K562 (cell line): ENCODE measurements at regions not wholly inside any gene's neighbourhood (a gene's known extent, or its start where the extent isn't known, plus 50 kb on each side); places are given as distances from the start of the nearest gene placed in this dataset.

ENCODE experiments used
- ATAC-seq: fragments of 200-7000 bp; cut with Tn5 transposase; 3 replicates; pipeline ENCODE4 v1.9.1; 2020; ENCODE audit warnings: moderate library complexity
- BruUV-seq: library from RNA; stranded (reverse); fragments of 400-500 nt; replicated peaks from 2 replicates; lab custom pipeline; 2021; lab: Mats Ljungman, UMichigan
- CTCF ChIA-PET: fragments of 300-600 bp; formaldehyde crosslinking; extraction: SDS; loops from one replicate; lab custom pipeline; 2021; ENCODE audit warnings: low intra/inter-chr PET ratio; lab: Yijun Ruan, JAX
- POLR2A ChIA-PET: fragments of 300-600, 350-650 bp; sonication (Branson Sonifier 250); formaldehyde crosslinking; extraction: SDS; loops from one replicate; lab custom pipeline; 2021; ENCODE audit warnings: antibody characterized with exemption, inconsistent platforms; lab: Yijun Ruan, JAX
- DNase-seq, 4 experiments: peaks; one replicate each; pipeline versions ENCODE4 v3.0.0 to v3.0.0-alpha.2; 2011 to 2018; ENCODE audit warnings: low spot score in 3 of 4, mixed read lengths in 3 of 4; ENCODE audit errors: extremely low read depth in 1 of 4
- FAIRE-seq: peaks from 2 replicates; lab custom pipeline; 2011; peaks lifted over from hg19 to GRCh38; lab: Jason Lieb, UNC
- H2AFZ ChIP-seq: 2 replicates; pipeline ENCODE4 v1.6.0; 2011; ENCODE audit warnings: low read depth, low read length, control low read depth, inconsistent platforms
- H3K27ac ChIP-seq: fragments of 200-600 bp; 3 replicates; pipeline ENCODE4 v1.8.0; 2011; ENCODE audit warnings: low read depth, mild to moderate bottlenecking, control low read depth, inconsistent platforms, low read length, moderate library complexity, mixed read lengths; ENCODE audit errors: extremely low read depth
- H3K27me3 ChIP-seq, 2 experiments: fragments of 300-600 bp in 1 of 2; 2 replicates in 1 of 2; 3 replicates in 1 of 2; pipeline versions ENCODE4 v1.6.0 to v1.8.0; 2011; ENCODE audit warnings: inconsistent platforms in 2 of 2, low read length in 2 of 2, mild to moderate bottlenecking in 1 of 2, mixed read lengths in 1 of 2, moderate library complexity in 1 of 2; ENCODE audit not compliant: control insufficient read depth in 2 of 2, insufficient read depth in 2 of 2
- H3K36me3 ChIP-seq: fragments of 300-600 bp; 3 replicates; pipeline ENCODE4 v1.8.0; 2011; ENCODE audit warnings: mild to moderate bottlenecking, low read length, inconsistent platforms; ENCODE audit not compliant: control insufficient read depth, insufficient read depth
- H3K4me1 ChIP-seq, 2 experiments: fragments of 200-600 bp in 1 of 2; replicated peaks in 1 of 2; 2 replicates in 1 of 2; 3 replicates in 1 of 2; pipeline versions ENCODE4 v1.5.1 to v1.8.0; 2011; ENCODE audit warnings: inconsistent platforms in 2 of 2, low read length in 2 of 2, mild to moderate bottlenecking in 1 of 2, mixed read lengths in 1 of 2, moderate library complexity in 1 of 2; ENCODE audit not compliant: control insufficient read depth in 2 of 2, insufficient read depth in 2 of 2
- H3K4me2 ChIP-seq: 2 replicates; pipeline ENCODE4 v1.6.1; 2011; ENCODE audit warnings: low read length, control low read depth, inconsistent platforms, mixed read lengths; ENCODE audit not compliant: insufficient read depth
- H3K4me3 ChIP-seq: fragments of 200-600 bp; sonication (generic), shearing (Covaris generic); 2 replicates; pipeline ENCODE4 v1.5.1; 2016; ENCODE audit warnings: control low read depth, inconsistent platforms
- H3K79me2 ChIP-seq: fragments of 200-600 bp; 3 replicates; pipeline ENCODE4 v1.8.0; 2011; ENCODE audit warnings: low read length, inconsistent platforms; ENCODE audit not compliant: control insufficient read depth, insufficient read depth
- H3K9ac ChIP-seq, 2 experiments: 2 replicates each; pipeline versions ENCODE4 v1.6.0 to v1.6.1; 2011; ENCODE audit warnings: low read depth in 2 of 2, low read length in 2 of 2, control low read depth in 1 of 2, inconsistent platforms in 1 of 2, mild to moderate bottlenecking in 1 of 2, mixed read lengths in 1 of 2; ENCODE audit not compliant: insufficient read depth in 1 of 2
- H3K9me1 ChIP-seq: one replicate; pipeline ENCODE4 v1.6.0; 2011; ENCODE audit warnings: inconsistent platforms, mild to moderate bottlenecking, low read length, moderate library complexity; ENCODE audit not compliant: control insufficient read depth, insufficient read depth
- H3K9me3 ChIP-seq: replicated peaks from 2 replicates; pipeline ENCODE4 v1.5.1; 2011; ENCODE audit warnings: low read depth, low read length, inconsistent platforms; ENCODE audit not compliant: control insufficient read depth, insufficient read depth
- H4K20me1 ChIP-seq: replicated peaks from 2 replicates; pipeline ENCODE4 v1.6.1; 2011; ENCODE audit warnings: low read length, inconsistent platforms, mixed read lengths; ENCODE audit not compliant: control insufficient read depth, insufficient read depth
- EGR1 ChIP-seq: fragments of 450-650 bp; conservative IDR thresholded peaks from 2 replicates; pipeline ENCODE4 v1.6.1; 2017; ENCODE audit warnings: mild to moderate bottlenecking
- GMEB1 ChIP-seq: fragments of 250-450 bp; sonication (Bioruptor Pico); IDR thresholded peaks from 2 replicates; pipeline ENCODE4 v1.4.0; 2020; ENCODE audit warnings: mild to moderate bottlenecking
- JUND ChIP-seq, 2 experiments: IDR thresholded peaks; 2 replicates in 1 of 2; 3 replicates in 1 of 2; pipeline ENCODE4 v1.6.1; 2011; ENCODE audit warnings: borderline replicate concordance in 2 of 2, low read depth in 2 of 2, low read length in 2 of 2, improper control_type of control experiment in 1 of 2, missing biosample characterization in 1 of 2, missing genetic modification characterization in 1 of 2, missing genetic modification reagents in 1 of 2
- POLR2AphosphoS2 ChIP-seq: IDR thresholded peaks from 2 replicates; pipeline ENCODE4 v1.6.1; 2012; ENCODE audit warnings: low read length, improper control_type of control experiment
- SIN3A ChIP-seq, 2 experiments: fragments of 150-350 bp in 1 of 2; IDR thresholded peaks; 2 replicates each; pipeline ENCODE4 v1.6.1; 2011 to 2016; ENCODE audit warnings: borderline replicate concordance in 2 of 2, low read depth in 2 of 2, low read length in 2 of 2, mild to moderate bottlenecking in 2 of 2, moderate library complexity in 2 of 2; ENCODE audit not compliant: control insufficient read depth in 1 of 2
- SIX5 ChIP-seq, 2 experiments: IDR thresholded peaks; 2 replicates each; pipeline ENCODE4 v1.6.1; 2011; ENCODE audit warnings: low read length in 2 of 2, borderline replicate concordance in 1 of 2, low read depth in 1 of 2, mild to moderate bottlenecking in 1 of 2, moderate library complexity in 1 of 2; ENCODE audit not compliant: insufficient read depth in 1 of 2
- SMARCB1 ChIP-seq: IDR thresholded peaks from 2 replicates; pipeline ENCODE4 v1.6.1; 2011; ENCODE audit warnings: improper control_type of control experiment, low read depth; ENCODE audit not compliant: insufficient read length
- TCF7L2 ChIP-seq: fragments of 150-350 bp; IDR thresholded peaks from 2 replicates; pipeline ENCODE4 v1.6.1; 2016; ENCODE audit warnings: low read depth, mild to moderate bottlenecking, low read length, moderate library complexity
- ZNF395 ChIP-seq: fragments of 200-800 bp; sonication (Bioruptor generic); IDR thresholded peaks from 2 replicates; pipeline ENCODE4 v1.6.1; 2017; ENCODE audit warnings: missing genetic modification characterization, missing compliant biosample characterization
- WGBS: fragments of 100-300 bp; shearing (Covaris generic); methylation state at CpG from one replicate; pipeline ENCODE4 v1.1.6; 2016; ENCODE audit warnings: low coverage, mixed read lengths; ENCODE audit not compliant: insufficient coverage; ENCODE audit errors: missing lambda C conversion rate; 5-methylcytosine and 5-hydroxymethylcytosine counted together
- in situ Hi-C: fragments of 300-500 bp; cut with MboI; formaldehyde crosslinking; loops from 4 replicates; pipeline ENCODE4 v1.15.0; 2018; ENCODE audit warnings: inconsistent platforms, mixed read lengths
- intact Hi-C: fragments of 100-400 bp; cut with micrococcal nuclease; formaldehyde crosslinking; loops from 2 replicates; pipeline ENCODE4 v1.14.2; 2022

GRCh38 chr11:69400140-69400539 is 81.3 kb upstream of the LINC01488 start:
- Histone ChIP-seq H3K9me1 (no peaks in the 10 kb centered on the region), H3K4me2 (no peak overlapping the region), H2AFZ (no peak overlapping the region), H3K27me3 (no peaks in the 10 kb centered on the region), H3K9ac (0 out of 4 replicates have a peak overlapping the region, but pooled peaks of 1 of the 2 experiments have one; percentile 61), H3K4me3 (no peak overlapping the region), H3K79me2 (no peaks in the 10 kb centered on the region), H3K4me1 (peaks cover 58 to 73% of the 10 kb centered on the region in 2 experiments), H3K27ac (peak overlapping the region; percentile 82), H3K9me3 (peaks cover 2% of the 10 kb centered on the region; the same call in 1 of the 2 replicates), H3K36me3 (no peaks in the 10 kb centered on the region), H4K20me1 (no peaks in the 10 kb centered on the region)
- ChIA-PET POLR2A (no interaction called here), CTCF (no interaction called here)
- 57% methylated on average over 2 of the region's 2 CpGs for WGBS
- FAIRE-seq (no peak), DNase-seq (no peak), ATAC-seq (no peak)
- intact Hi-C loops (loop anchor here (5.0 to 10.0 kb wide), 2 partner anchors 42 to 105 kb away; partner anchors contain the start of gene MYEOV), in situ Hi-C loops (no loop called here)
- TF ChIP-seq EGR1, result 0 out of 2 replicates have a peak, but pooled peaks have one; percentile 25
- no peak for TF ChIP-seq JUND (IDR thresholded peaks at IDR 0.05; ENCODE audit: borderline replicate concordance, low read depth, low read length)
- no peak for TF ChIP-seq JUND (tag; IDR thresholded peaks at IDR 0.05; ENCODE audit: borderline replicate concordance, low read depth, low read length)
- BruUV-seq, result no TSS peak

- in situ Hi-C loops, result no loop called here
- no TSS peak for BruUV-seq
- no peak for TF ChIP-seq SIN3A (IDR thresholded peaks at IDR 0.05; ENCODE audit: borderline replicate concordance in 2 of 2, control insufficient read depth in 1 of 2, low read depth in 2 of 2, low read length in 2 of 2)
- no peak for TF ChIP-seq SIX5 (IDR thresholded peaks at IDR 0.05; ENCODE audit: borderline replicate concordance in 1 of 2, insufficient read depth in 1 of 2, low read depth in 1 of 2, low read length in 2 of 2)
- TF ChIP-seq GMEB1 (CRISPR knock-in tag), result 0 out of 2 replicates have a peak, but pooled peaks have one; percentile 12
- TF ChIP-seq TCF7L2, result no peak
- no peak for TF ChIP-seq POLR2AphosphoS2
- TF ChIP-seq SMARCB1, result no peak
- 0 out of 2 replicates have a peak, but pooled peaks have one; percentile 8 for TF ChIP-seq ZNF395
Observed at GRCh38 chr11:69400771-69401590, 80.5 kb upstream of the LINC01488 start.

More at GRCh38 chr11:69400771-69401590, 80.5 kb upstream of the LINC01488 start:
- H3K27me3 ChIP-seq, result no peaks in the 10 kb centered on the region
- peak overlapping the region; percentile 82 for H3K27ac ChIP-seq
- intact Hi-C loops, result loop anchor here (5.0 to 10.0 kb wide), 2 partner anchors 41 to 106 kb away; partner anchors contain the start of gene MYEOV
- ChIA-PET POLR2A (interaction anchor here (0.6 to 1.0 kb wide), 4 partner anchors 14 to 104 kb away, joined by 3 to 5 read pairs (median 3); no protein-coding TSS in a partner anchor), CTCF (no interaction called here)
- peaks cover 2% of the 10 kb centered on the region; the same call in 1 of the 2 replicates for H3K9me3 ChIP-seq
- ATAC-seq (0 out of 3 replicates have a peak, but pooled peaks have one; percentile 5), DNase-seq (peak in 1 of 4 experiments; percentile 45), FAIRE-seq (no peak)
- H3K4me3 ChIP-seq, result no peak overlapping the region
- H3K4me1 ChIP-seq, result peaks cover 51 to 72% of the 10 kb centered on the region in 2 experiments
- no peaks in the 10 kb centered on the region for H3K79me2 ChIP-seq
- no peaks in the 10 kb centered on the region for H3K9me1 ChIP-seq
- H3K4me2 ChIP-seq, result peak overlapping the region; percentile 74
- peak overlapping the region; percentile 61 to 88 for H3K9ac ChIP-seq
- no peaks in the 10 kb centered on the region for H4K20me1 ChIP-seq
- 30% methylated on average over 18 of the region's 22 CpGs for WGBS
- no peaks in the 10 kb centered on the region for H3K36me3 ChIP-seq
- peak overlapping the region; percentile 66 for H2AFZ ChIP-seq
